ENCODE measurements at regions not wholly inside any gene's neighbourhood (a gene's known extent, or its start where the extent isn't known, plus 50 kb on each side); places are given as distances from the start of the nearest gene placed in this dataset.

DNA sequence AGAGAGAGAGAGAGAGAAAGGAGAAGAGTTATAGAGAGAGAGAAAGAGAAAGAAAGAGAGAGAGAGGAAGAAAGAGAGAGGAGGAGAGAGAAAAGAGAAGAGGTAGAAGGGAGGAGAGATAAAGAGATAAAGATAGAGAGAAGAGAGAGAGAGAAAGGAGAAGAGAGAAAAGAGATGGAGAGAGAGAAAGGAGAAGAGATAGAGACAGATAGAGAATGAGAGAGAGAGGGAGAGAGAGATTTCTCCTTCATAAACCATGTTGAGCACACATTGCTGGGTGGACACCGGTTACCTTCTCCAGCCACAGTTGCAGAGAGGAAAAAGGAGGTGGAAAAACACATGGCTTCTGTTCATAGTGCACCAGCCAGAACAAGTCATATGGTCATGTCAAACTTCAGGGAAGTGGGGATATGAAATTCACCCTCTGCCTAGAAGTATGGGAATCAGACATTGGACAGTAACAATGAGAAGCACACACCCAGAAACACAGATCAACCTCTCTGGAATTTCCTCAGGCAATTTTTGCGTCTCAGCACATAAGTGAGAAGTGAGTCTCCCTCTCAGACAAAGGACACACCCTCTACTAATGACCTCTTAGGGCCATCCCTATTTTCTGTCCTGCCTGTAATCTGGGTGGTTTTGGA lies 172.5 kb upstream of the SVIL start:
- no peak overlapping the region for H3K4me3 ChIP-seq (ENCODE audit: low read depth, low read length)
- CTCF ChIA-PET, result no interaction called here
- no peak for DNase-seq (ENCODE audit: low read depth, low spot score)
- POLR2A ChIA-PET, result no interaction called here
- TF ChIP-seq, protein P1, sequence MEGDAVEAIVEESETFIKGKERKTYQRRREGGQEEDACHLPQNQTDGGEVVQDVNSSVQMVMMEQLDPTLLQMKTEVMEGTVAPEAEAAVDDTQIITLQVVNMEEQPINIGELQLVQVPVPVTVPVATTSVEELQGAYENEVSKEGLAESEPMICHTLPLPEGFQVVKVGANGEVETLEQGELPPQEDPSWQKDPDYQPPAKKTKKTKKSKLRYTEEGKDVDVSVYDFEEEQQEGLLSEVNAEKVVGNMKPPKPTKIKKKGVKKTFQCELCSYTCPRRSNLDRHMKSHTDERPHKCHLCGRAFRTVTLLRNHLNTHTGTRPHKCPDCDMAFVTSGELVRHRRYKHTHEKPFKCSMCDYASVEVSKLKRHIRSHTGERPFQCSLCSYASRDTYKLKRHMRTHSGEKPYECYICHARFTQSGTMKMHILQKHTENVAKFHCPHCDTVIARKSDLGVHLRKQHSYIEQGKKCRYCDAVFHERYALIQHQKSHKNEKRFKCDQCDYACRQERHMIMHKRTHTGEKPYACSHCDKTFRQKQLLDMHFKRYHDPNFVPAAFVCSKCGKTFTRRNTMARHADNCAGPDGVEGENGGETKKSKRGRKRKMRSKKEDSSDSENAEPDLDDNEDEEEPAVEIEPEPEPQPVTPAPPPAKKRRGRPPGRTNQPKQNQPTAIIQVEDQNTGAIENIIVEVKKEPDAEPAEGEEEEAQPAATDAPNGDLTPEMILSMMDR (IDR thresholded peaks at IDR 0.05; ENCODE audit: insufficient read depth, low read length, missing control alignments), result no peak

DNA sequence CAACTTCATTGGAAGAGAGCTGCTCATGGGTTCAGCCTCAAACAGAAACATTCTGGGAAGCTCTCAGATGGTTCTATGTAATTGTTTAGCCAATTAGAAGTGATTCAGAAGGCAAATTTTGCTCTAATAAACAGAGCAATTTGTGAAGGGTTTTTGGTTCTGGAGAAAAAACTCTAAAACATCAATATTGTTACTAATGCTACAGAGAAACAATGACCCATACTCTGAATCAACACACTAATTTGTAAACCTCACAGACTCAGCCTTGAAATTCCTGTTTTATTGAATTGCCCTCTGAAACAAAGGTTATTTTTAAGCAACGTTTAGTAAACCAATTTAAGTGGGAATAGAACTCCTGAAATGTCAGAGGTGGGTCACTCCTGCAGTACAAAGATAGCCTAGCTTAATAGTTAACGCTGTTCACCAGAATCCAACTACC lies 171.6 kb upstream of the SVIL start:
- POLR2A ChIA-PET, result no interaction called here
- TF ChIP-seq, protein P1 (IDR thresholded peaks at IDR 0.05; ENCODE audit: insufficient read depth, low read length, missing control alignments), result no peak
- no peak overlapping the region for H3K4me3 ChIP-seq (ENCODE audit: low read depth, low read length)
- DNase-seq (ENCODE audit: low read depth, low spot score), result no peak
- CTCF ChIA-PET, result no interaction called here

DNA sequence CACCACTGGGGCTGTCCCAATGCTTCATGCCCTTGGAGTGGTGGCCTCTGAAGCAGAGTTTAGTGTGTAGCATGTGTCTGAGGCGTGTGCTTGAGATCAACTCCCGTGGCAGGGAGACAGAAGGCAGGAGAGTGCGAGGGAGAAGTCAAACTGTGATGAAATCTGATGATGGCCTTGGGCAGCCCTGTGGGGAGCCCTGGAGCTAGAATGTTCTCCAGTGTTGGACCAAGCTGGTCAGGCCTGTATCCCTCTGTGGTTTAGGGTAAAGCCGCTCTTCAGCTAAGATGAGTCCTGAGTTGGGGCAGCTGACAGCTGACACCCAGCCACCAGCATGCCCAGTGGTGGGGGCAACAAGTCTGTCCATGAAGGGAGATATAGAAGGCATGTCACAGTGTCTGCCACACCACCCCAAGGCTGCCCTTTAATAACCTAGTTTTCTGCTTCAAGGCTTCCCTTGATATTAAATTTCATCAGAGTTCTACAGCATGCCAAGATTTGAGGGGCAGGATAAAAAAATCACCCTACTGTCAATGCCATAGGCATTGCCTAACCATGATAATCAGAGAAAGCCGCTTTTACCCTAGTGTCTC lies 170.5 kb upstream of the SVIL start:
- ChIA-PET CTCF (no interaction called here), POLR2A (no interaction called here)
- no peak for DNase-seq (ENCODE audit: low read depth, low spot score)
- no peak overlapping the region for H3K4me3 ChIP-seq (ENCODE audit: low read depth, low read length)
- TF ChIP-seq, protein P1 (IDR thresholded peaks at IDR 0.05; ENCODE audit: insufficient read depth, low read length, missing control alignments), result no peak

DNA sequence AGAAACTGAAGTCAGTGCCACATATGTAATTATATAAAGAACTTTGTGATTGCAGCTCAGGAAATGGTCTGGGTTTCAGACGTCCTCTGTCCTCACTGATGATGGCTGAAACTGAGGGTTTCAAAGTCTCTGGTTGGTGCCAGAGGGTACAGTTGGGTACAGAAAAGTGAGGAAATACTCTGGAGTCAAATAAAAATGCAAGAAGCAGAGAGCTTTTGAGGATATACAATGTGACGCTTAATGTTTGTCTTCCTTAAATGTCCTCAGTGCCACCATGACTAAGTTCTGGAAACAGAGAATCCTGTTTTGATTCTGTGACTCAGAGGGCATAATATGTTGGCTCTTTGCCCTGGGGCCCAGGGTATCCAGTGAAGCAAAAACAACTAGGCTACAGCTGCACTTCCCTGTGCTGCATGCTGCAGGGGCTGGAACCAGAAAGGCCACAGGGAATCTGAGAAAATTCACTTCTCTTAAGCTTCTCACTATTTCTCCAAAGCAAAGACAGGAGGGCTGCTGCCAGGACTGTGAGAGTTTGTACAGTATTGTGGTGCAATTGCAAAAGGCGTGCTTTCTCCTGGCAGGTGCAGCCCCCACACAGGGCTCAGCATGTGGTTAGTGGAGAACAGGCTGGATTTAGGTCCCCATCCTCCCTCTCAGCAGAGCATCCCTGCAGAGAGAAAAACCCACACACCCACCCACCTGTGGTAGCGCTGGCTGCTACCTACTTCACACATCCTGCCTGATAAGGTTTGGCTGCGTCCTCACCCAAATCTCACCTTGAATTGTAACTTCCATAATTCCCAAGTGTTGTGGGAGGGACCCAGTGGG lies 169.5 kb upstream of the SVIL start:
- POLR2A ChIA-PET, result no interaction called here
- peak; percentile 63 for DNase-seq (ENCODE audit: low read depth, low spot score)
- TF ChIP-seq, protein P1 (IDR thresholded peaks at IDR 0.05; ENCODE audit: insufficient read depth, low read length, missing control alignments), result no peak
- no peak overlapping the region for H3K4me3 ChIP-seq (ENCODE audit: low read depth, low read length)
- CTCF ChIA-PET, result interaction anchor here (0.7 to 1.3 kb wide), 3 partner anchors 10 to 198 kb away, joined by 3 to 6 read pairs (median 4); no protein-coding TSS in a partner anchor

DNA sequence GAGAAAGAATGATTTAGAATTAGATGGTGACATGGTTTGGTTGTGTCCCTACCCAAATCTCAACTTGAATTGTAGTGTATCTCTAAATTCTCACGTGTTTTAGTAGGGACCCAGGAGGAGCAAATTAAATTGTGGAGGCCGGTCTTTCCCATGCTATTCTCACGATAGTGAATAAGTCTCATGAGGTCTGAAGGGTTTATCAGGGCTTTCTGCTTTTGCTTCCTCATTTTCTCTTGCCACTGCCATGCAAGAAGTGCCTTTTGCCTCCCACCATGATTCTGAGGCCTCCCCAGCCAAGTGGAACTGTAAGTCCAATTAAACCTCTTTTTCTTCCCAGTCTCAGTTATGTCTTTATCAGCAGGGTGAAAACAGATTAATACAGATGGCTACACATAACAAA lies 167.4 kb upstream of the SVIL start:
- ChIA-PET POLR2A (no interaction called here), CTCF (no interaction called here)
- DNase-seq (ENCODE audit: low read depth, low spot score), result no peak
- TF ChIP-seq, protein P1 (IDR thresholded peaks at IDR 0.05; ENCODE audit: insufficient read depth, low read length, missing control alignments), result no peak
- no peak overlapping the region for H3K4me3 ChIP-seq (ENCODE audit: low read depth, low read length)

All from AG04449 (cell line).